GM04504 (cell line): ENCODE measurements at regions not wholly inside any gene's neighbourhood (a gene's known extent, or its start where the extent isn't known, plus 50 kb on each side); places are given as distances from the start of the nearest gene placed in this dataset.

Experiments used
- DNase-seq: peaks from one replicate; pipeline ENCODE4 v3.0.0-alpha.2; 2012; ENCODE audit warnings: low read depth

- DNase-seq = no peak
These were observed 1778.8 kb upstream of the CDH6 start for GRCh38 chr5:29414681-29415080.

GRCh38 chr5:29412979-29413378, 1780.5 kb upstream of the CDH6 start:
- DNase-seq = no peak

- no peak for DNase-seq
These were observed 1791.2 kb upstream of the CDH6 start for GRCh38 chr5:29402270-29402669.

GRCh38 chr5:29389993-29390392, 1803.5 kb upstream of the CDH6 start:
- no peak for DNase-seq

- no peak for DNase-seq
These were observed 1806.1 kb upstream of the CDH6 start for GRCh38 chr5:29387384-29387783.

- DNase-seq = no peak
These were observed 1810.7 kb upstream of the CDH6 start for GRCh38 chr5:29382780-29383179.

GRCh38 chr5:29380029-29380428, 1813.5 kb upstream of the CDH6 start:
- DNase-seq = no peak

- DNase-seq = no peak
These were observed 1813.9 kb upstream of the CDH6 start for GRCh38 chr5:29379619-29380018.

GRCh38 chr5:29378104-29378503, 1815.4 kb upstream of the CDH6 start:
- DNase-seq = no peak

- no peak for DNase-seq
These were observed 1823.2 kb upstream of the CDH6 start for GRCh38 chr5:29370248-29370647.

GRCh38 chr5:29367176-29367833, 1826.2 kb upstream of the CDH6 start:
- no peak for DNase-seq

- DNase-seq = no peak
These were observed 1842.3 kb upstream of the CDH6 start for GRCh38 chr5:29351170-29351569.

GRCh38 chr5:29337030-29337429, 1856.5 kb upstream of the CDH6 start:
- no peak for DNase-seq

GRCh38 chr5:29321591-29321990, 1871.9 kb upstream of the CDH6 start:
- no peak for DNase-seq

- no peak for DNase-seq
These were observed 1884.1 kb upstream of the CDH6 start for GRCh38 chr5:29309359-29309758.

GRCh38 chr5:29307478-29307877, 1886.0 kb upstream of the CDH6 start:
- DNase-seq = no peak

GRCh38 chr5:29304545-29304944, 1888.9 kb upstream of the CDH6 start:
- DNase-seq = no peak

- no peak for DNase-seq
These were observed 1896.9 kb upstream of the CDH6 start for GRCh38 chr5:29296548-29296947.

- DNase-seq = no peak
These were observed 1915.8 kb upstream of the CDH6 start for GRCh38 chr5:29277642-29278041.

- no peak for DNase-seq
These were observed 1917.1 kb upstream of the CDH6 start for GRCh38 chr5:29276371-29276770.

GRCh38 chr5:29263915-29264351, 1929.6 kb upstream of the CDH6 start:
- no peak for DNase-seq

GRCh38 chr5:29262339-29263123, 1931.0 kb upstream of the CDH6 start:
- no peak for DNase-seq

- no peak for DNase-seq
These were observed 1932.3 kb upstream of the CDH6 start for GRCh38 chr5:29261213-29261612.

- DNase-seq = no peak
These were observed 1941.1 kb upstream of the CDH6 start for GRCh38 chr5:29252390-29252789.
